ENCODE measurements at regions not wholly inside any gene's neighbourhood (a gene's known extent, or its start where the extent isn't known, plus 50 kb on each side); places are given as distances from the start of the nearest gene placed in this dataset.
"Not testable (repeated sequence)": the region's sequence is repeated elsewhere in the genome, so short reads cannot be mapped to it uniquely, and the experiment has no call there.

DNA sequence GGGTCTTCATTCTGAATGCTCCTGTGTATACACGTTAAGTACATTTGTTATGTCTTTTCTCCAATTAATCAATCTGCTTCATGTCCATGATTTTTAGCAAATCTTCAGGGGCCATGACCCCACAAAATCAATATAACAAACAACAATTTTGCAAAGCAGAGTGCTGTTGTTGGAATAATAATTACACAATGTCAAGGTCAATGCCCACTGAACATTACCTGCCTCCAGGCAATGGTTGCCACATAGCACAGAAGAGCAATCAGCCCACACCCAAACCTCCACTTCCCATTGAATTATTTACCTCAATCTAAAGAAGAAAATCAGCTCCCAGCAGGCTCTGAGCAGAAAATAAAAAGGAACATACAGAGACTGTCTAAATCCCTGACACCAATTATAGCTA is 208.8 kb upstream of the USP9Y start:
- 92% methylated on average over 1 of the region's 1 CpG; no CpG with 5 or more reads in 1 of the 2 donors for WGBS, 2 donors
- intact Hi-C loops (cut with DNase I; ENCODE audit: low total_unique reads): no loop called here
- DNase-seq (ENCODE audit: low spot score in 2 of 2): no peak
- TF ChIP-seq POLR2A (IDR thresholded peaks at IDR 0.05) (no peak), CTCF (IDR thresholded peaks at IDR 0.05) (no peak)
- no peak overlapping the region for H3K4me3 ChIP-seq (ENCODE audit: low read depth, poor library complexity, severe bottlenecking)

GRCh38 chrY:12496007-12496406 is 205.0 kb upstream of the USP9Y start:
- no peak for TF ChIP-seq POLR2A (IDR thresholded peaks at IDR 0.05)
- no peak for TF ChIP-seq CTCF (IDR thresholded peaks at IDR 0.05)
- no peak overlapping the region for H3K4me3 ChIP-seq (ENCODE audit: low read depth, poor library complexity, severe bottlenecking)
- intact Hi-C loops (cut with DNase I; ENCODE audit: low total_unique reads): no loop called here
- 80% methylated on average over 2 of the region's 2 CpGs; no CpG with 5 or more reads in 1 of the 2 donors for WGBS, 2 donors
- DNase-seq (ENCODE audit: low spot score in 2 of 2): no peak

- WGBS, 2 donors: 87% methylated on average over 3 of the region's 3 CpGs; no CpG with 5 or more reads in 1 of the 2 donors
- intact Hi-C loops (cut with DNase I; ENCODE audit: low total_unique reads): no loop called here
- DNase-seq (ENCODE audit: low spot score in 2 of 2): no peak
- TF ChIP-seq CTCF (IDR thresholded peaks at IDR 0.05) (no peak), POLR2A (IDR thresholded peaks at IDR 0.05) (no peak)
- H3K4me3 ChIP-seq (ENCODE audit: low read depth, poor library complexity, severe bottlenecking): no peak overlapping the region
Observed at GRCh38 chrY:12500096-12500495, 200.9 kb upstream of the USP9Y start.

DNA sequence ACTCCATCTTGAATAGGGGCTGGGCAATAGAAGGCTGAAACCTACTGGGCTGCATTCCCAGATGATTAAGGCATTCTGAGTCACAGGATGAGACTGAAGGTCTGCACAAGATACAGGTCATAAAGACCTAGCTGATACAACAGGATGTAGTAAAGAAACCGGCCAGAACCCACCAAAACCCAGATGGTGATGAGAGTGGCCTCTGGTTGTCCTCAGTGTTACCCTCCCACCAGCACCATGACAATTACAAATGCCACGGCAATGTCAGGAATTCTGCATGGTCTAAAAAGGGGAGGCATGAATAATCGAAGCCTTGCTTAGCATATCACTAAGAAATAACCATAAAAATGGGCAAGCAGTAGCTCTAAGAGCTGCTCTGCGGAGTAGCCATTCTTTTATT is 197.0 kb upstream of the USP9Y start:
- DNase-seq (ENCODE audit: low spot score in 2 of 2); intact Hi-C loops (cut with DNase I; ENCODE audit: low total_unique reads); H3K4me3 ChIP-seq (ENCODE audit: low read depth, poor library complexity, severe bottlenecking): not testable (repeated sequence)
- 56% methylated on average over 3 of the region's 4 CpGs; no CpG with 5 or more reads in 1 of the 2 donors for WGBS, 2 donors

GRCh38 chrY:12517338-12517737 is 183.7 kb upstream of the USP9Y start:
- H3K4me3 ChIP-seq (ENCODE audit: low read depth, poor library complexity, severe bottlenecking): no peak overlapping the region
- WGBS, 2 donors: 30% methylated on average over 1 of the region's 1 CpG; no CpG with 5 or more reads in 1 of the 2 donors
- DNase-seq (ENCODE audit: low spot score in 2 of 2): no peak
- no peak for TF ChIP-seq POLR2A (IDR thresholded peaks at IDR 0.05)
- no peak for TF ChIP-seq CTCF (IDR thresholded peaks at IDR 0.05)
- intact Hi-C loops (cut with DNase I; ENCODE audit: low total_unique reads): no loop called here

- no peak overlapping the region for H3K4me3 ChIP-seq (ENCODE audit: low read depth, poor library complexity, severe bottlenecking)
- intact Hi-C loops (cut with DNase I; ENCODE audit: low total_unique reads): no loop called here
- TF ChIP-seq CTCF (IDR thresholded peaks at IDR 0.05): no peak
- TF ChIP-seq POLR2A (IDR thresholded peaks at IDR 0.05): no peak
- 60% methylated on average over 3 of the region's 3 CpGs; no CpG with 5 or more reads in 1 of the 2 donors for WGBS, 2 donors
- no peak for DNase-seq (ENCODE audit: low spot score in 2 of 2)
Observed at GRCh38 chrY:12525206-12525605, 175.8 kb upstream of the USP9Y start.
